ENCODE measurements at regions not wholly inside any gene's neighbourhood (a gene's known extent, or its start where the extent isn't known, plus 50 kb on each side); places are given as distances from the start of the nearest gene placed in this dataset.

GRCh38 chr4:144509088-144510015, 136.6 kb upstream of the HHIP start:
- H3K4me3 ChIP-seq (ENCODE audit: low read length) = no peak overlapping the region
- H3K36me3 ChIP-seq (ENCODE audit: control insufficient read depth, insufficient read depth, low read length) = no peaks in the 10 kb centered on the region
- no peak overlapping the region for H3K27ac ChIP-seq (ENCODE audit: low read depth, low read length)
- H3K4me1 ChIP-seq (ENCODE audit: control insufficient read depth, insufficient read depth, low read length) = no peaks in the 10 kb centered on the region
- H3K9ac ChIP-seq (ENCODE audit: low read length) = no peak overlapping the region
- no peaks in the 10 kb centered on the region for H3K27me3 ChIP-seq (ENCODE audit: control insufficient read depth, insufficient read depth, low read length)

- no peaks in the 10 kb centered on the region for H3K4me1 ChIP-seq (ENCODE audit: control insufficient read depth, insufficient read depth, low read length)
- no peak overlapping the region for H3K9ac ChIP-seq (ENCODE audit: low read length)
- H3K4me3 ChIP-seq (ENCODE audit: low read length) = no peak overlapping the region
- H3K27me3 ChIP-seq (ENCODE audit: control insufficient read depth, insufficient read depth, low read length) = no peaks in the 10 kb centered on the region
- no peaks in the 10 kb centered on the region for H3K36me3 ChIP-seq (ENCODE audit: control insufficient read depth, insufficient read depth, low read length)
- no peak overlapping the region for H3K27ac ChIP-seq (ENCODE audit: low read depth, low read length)
Measured at GRCh38 chr4:144514736-144515135, 131.2 kb upstream of the HHIP start.

GRCh38 chr4:144518181-144518895, 127.6 kb upstream of the HHIP start:
- Histone ChIP-seq H3K4me3 (ENCODE audit: low read length) (no peak overlapping the region), H3K27me3 (ENCODE audit: control insufficient read depth, insufficient read depth, low read length) (no peaks in the 10 kb centered on the region), H3K9ac (ENCODE audit: low read length) (no peak overlapping the region), H3K27ac (ENCODE audit: low read depth, low read length) (no peak overlapping the region), H3K4me1 (ENCODE audit: control insufficient read depth, insufficient read depth, low read length) (no peaks in the 10 kb centered on the region), H3K36me3 (ENCODE audit: control insufficient read depth, insufficient read depth, low read length) (no peaks in the 10 kb centered on the region)

- H3K27me3 ChIP-seq (ENCODE audit: control insufficient read depth, insufficient read depth, low read length) = no peaks in the 10 kb centered on the region
- no peak overlapping the region for H3K9ac ChIP-seq (ENCODE audit: low read length)
- H3K36me3 ChIP-seq (ENCODE audit: control insufficient read depth, insufficient read depth, low read length) = no peaks in the 10 kb centered on the region
- no peaks in the 10 kb centered on the region for H3K4me1 ChIP-seq (ENCODE audit: control insufficient read depth, insufficient read depth, low read length)
- H3K4me3 ChIP-seq (ENCODE audit: low read length) = no peak overlapping the region
- no peak overlapping the region for H3K27ac ChIP-seq (ENCODE audit: low read depth, low read length)
Measured at GRCh38 chr4:144531841-144532240, 114.1 kb upstream of the HHIP start.

- H3K27ac ChIP-seq (ENCODE audit: low read depth, low read length) = no peak overlapping the region
Measured at GRCh38 chr4:144547678-144548298, 98.2 kb upstream of the HHIP start.

GRCh38 chr4:144556636-144557035, 89.3 kb upstream of the HHIP start:
- no peak overlapping the region for H3K4me3 ChIP-seq (ENCODE audit: low read length)
- H3K27ac ChIP-seq (ENCODE audit: low read depth, low read length) = no peak overlapping the region
- no peaks in the 10 kb centered on the region for H3K27me3 ChIP-seq (ENCODE audit: control insufficient read depth, insufficient read depth, low read length)
- H3K36me3 ChIP-seq (ENCODE audit: control insufficient read depth, insufficient read depth, low read length) = no peaks in the 10 kb centered on the region
- no peak overlapping the region for H3K9ac ChIP-seq (ENCODE audit: low read length)
- no peaks in the 10 kb centered on the region for H3K4me1 ChIP-seq (ENCODE audit: control insufficient read depth, insufficient read depth, low read length)

More at GRCh38 chr4:144547678-144548298, 98.2 kb upstream of the HHIP start:
- Histone ChIP-seq H3K4me1 (ENCODE audit: control insufficient read depth, insufficient read depth, low read length) (no peaks in the 10 kb centered on the region), H3K36me3 (ENCODE audit: control insufficient read depth, insufficient read depth, low read length) (no peaks in the 10 kb centered on the region), H3K9ac (ENCODE audit: low read length) (no peak overlapping the region), H3K27me3 (ENCODE audit: control insufficient read depth, insufficient read depth, low read length) (no peaks in the 10 kb centered on the region), H3K4me3 (ENCODE audit: low read length) (no peak overlapping the region)

- Histone ChIP-seq H3K9ac (ENCODE audit: low read length) (no peak overlapping the region), H3K27me3 (ENCODE audit: control insufficient read depth, insufficient read depth, low read length) (no peaks in the 10 kb centered on the region), H3K36me3 (ENCODE audit: control insufficient read depth, insufficient read depth, low read length) (no peaks in the 10 kb centered on the region), H3K4me1 (ENCODE audit: control insufficient read depth, insufficient read depth, low read length) (no peaks in the 10 kb centered on the region), H3K4me3 (ENCODE audit: low read length) (no peak overlapping the region), H3K27ac (ENCODE audit: low read depth, low read length) (no peak overlapping the region)
Measured at GRCh38 chr4:144557404-144557803, 88.6 kb upstream of the HHIP start.

GRCh38 chr4:144562019-144562705, 83.8 kb upstream of the HHIP start:
- H3K4me3 ChIP-seq (ENCODE audit: low read length) = peak overlapping the region; percentile 17
- H3K27ac ChIP-seq (ENCODE audit: low read depth, low read length) = no peak overlapping the region
- H3K36me3 ChIP-seq (ENCODE audit: control insufficient read depth, insufficient read depth, low read length) = no peaks in the 10 kb centered on the region
- no peaks in the 10 kb centered on the region for H3K27me3 ChIP-seq (ENCODE audit: control insufficient read depth, insufficient read depth, low read length)
- no peaks in the 10 kb centered on the region for H3K4me1 ChIP-seq (ENCODE audit: control insufficient read depth, insufficient read depth, low read length)
- no peak overlapping the region for H3K9ac ChIP-seq (ENCODE audit: low read length)

GRCh38 chr4:144564358-144564757, 81.6 kb upstream of the HHIP start:
- no peaks in the 10 kb centered on the region for H3K4me1 ChIP-seq (ENCODE audit: control insufficient read depth, insufficient read depth, low read length)
- no peaks in the 10 kb centered on the region for H3K27me3 ChIP-seq (ENCODE audit: control insufficient read depth, insufficient read depth, low read length)
- no peak overlapping the region for H3K9ac ChIP-seq (ENCODE audit: low read length)
- H3K36me3 ChIP-seq (ENCODE audit: control insufficient read depth, insufficient read depth, low read length) = no peaks in the 10 kb centered on the region
- H3K27ac ChIP-seq (ENCODE audit: low read depth, low read length) = no peak overlapping the region
- H3K4me3 ChIP-seq (ENCODE audit: low read length) = no peak overlapping the region

- Histone ChIP-seq H3K27me3 (ENCODE audit: control insufficient read depth, insufficient read depth, low read length) (no peaks in the 10 kb centered on the region), H3K4me3 (ENCODE audit: low read length) (no peak overlapping the region), H3K4me1 (ENCODE audit: control insufficient read depth, insufficient read depth, low read length) (no peaks in the 10 kb centered on the region), H3K9ac (ENCODE audit: low read length) (no peak overlapping the region), H3K27ac (ENCODE audit: low read depth, low read length) (no peak overlapping the region), H3K36me3 (ENCODE audit: control insufficient read depth, insufficient read depth, low read length) (no peaks in the 10 kb centered on the region)
Measured at GRCh38 chr4:144565527-144566195, 80.3 kb upstream of the HHIP start.

GRCh38 chr4:144572660-144573059, 73.3 kb upstream of the HHIP start:
- no peak overlapping the region for H3K9ac ChIP-seq (ENCODE audit: low read length)
- no peaks in the 10 kb centered on the region for H3K4me1 ChIP-seq (ENCODE audit: control insufficient read depth, insufficient read depth, low read length)
- H3K4me3 ChIP-seq (ENCODE audit: low read length) = no peak overlapping the region
- no peaks in the 10 kb centered on the region for H3K27me3 ChIP-seq (ENCODE audit: control insufficient read depth, insufficient read depth, low read length)
- H3K27ac ChIP-seq (ENCODE audit: low read depth, low read length) = no peak overlapping the region
- no peaks in the 10 kb centered on the region for H3K36me3 ChIP-seq (ENCODE audit: control insufficient read depth, insufficient read depth, low read length)

Measured in rectal smooth muscle tissue (tissue), 1 donor.